ENCODE measurements at regions not wholly inside any gene's neighbourhood (a gene's known extent, or its start where the extent isn't known, plus 50 kb on each side); places are given as distances from the start of the nearest gene placed in this dataset.

- Histone ChIP-seq H3F3A (ENCODE audit: insufficient read depth, low read length) (no peaks in the 10 kb centered on the region), H3K27ac (ENCODE audit: low read length) (no peak overlapping the region), H3K9ac (ENCODE audit: low read length) (no peak overlapping the region), H3K27me3 (replicated peaks; ENCODE audit: insufficient read depth, low read length) (no peaks in the 10 kb centered on the region), H3K9me3 (replicated peaks; ENCODE audit: insufficient read depth, low read length) (no peaks in the 10 kb centered on the region), H3K79me2 (ENCODE audit: low read length) (no peaks in the 10 kb centered on the region), H2AFZ (ENCODE audit: low read length) (no peak overlapping the region), H3K9me2 (replicated peaks; ENCODE audit: insufficient read depth, low read length) (no peaks in the 10 kb centered on the region), H3K4me2 (ENCODE audit: low read depth, low read length) (no peak overlapping the region), H4K20me1 (ENCODE audit: insufficient read depth, low read length) (no peaks in the 10 kb centered on the region), H3K4me1 (ENCODE audit: low read length) (no peaks in the 10 kb centered on the region), H3K4me3 (ENCODE audit: low read length) (no peak overlapping the region), H3K36me3 (replicated peaks; ENCODE audit: insufficient read depth, low read length) (no peaks in the 10 kb centered on the region)
- no peak for DNase-seq
- no peak for TF ChIP-seq EZH2 (optimal IDR thresholded peaks at IDR 0.05; ENCODE audit: low read depth, low read length)
- TF ChIP-seq EZH2phosphoT487 (IDR thresholded peaks at IDR 0.05; ENCODE audit: low read length), result no peak
- no peak for TF ChIP-seq CTCF (IDR thresholded peaks at IDR 0.05; ENCODE audit: low read length)
Measured at GRCh38 chr2:129729011-129729410, 250.5 kb upstream of the RAB6C start.

- DNase-seq, result no peak
- Histone ChIP-seq H3K4me3 (ENCODE audit: low read length) (no peak overlapping the region), H3K9me3 (replicated peaks; ENCODE audit: insufficient read depth, low read length) (no peaks in the 10 kb centered on the region), H4K20me1 (ENCODE audit: insufficient read depth, low read length) (no peaks in the 10 kb centered on the region), H3K36me3 (replicated peaks; ENCODE audit: insufficient read depth, low read length) (no peaks in the 10 kb centered on the region), H3K27me3 (replicated peaks; ENCODE audit: insufficient read depth, low read length) (no peaks in the 10 kb centered on the region), H3K27ac (ENCODE audit: low read length) (no peak overlapping the region), H3F3A (ENCODE audit: insufficient read depth, low read length) (no peaks in the 10 kb centered on the region), H3K9ac (ENCODE audit: low read length) (no peak overlapping the region), H3K9me2 (replicated peaks; ENCODE audit: insufficient read depth, low read length) (no peaks in the 10 kb centered on the region), H3K4me1 (ENCODE audit: low read length) (no peaks in the 10 kb centered on the region), H2AFZ (ENCODE audit: low read length) (no peak overlapping the region), H3K4me2 (ENCODE audit: low read depth, low read length) (no peak overlapping the region), H3K79me2 (ENCODE audit: low read length) (no peaks in the 10 kb centered on the region)
- no peak for TF ChIP-seq EZH2 (optimal IDR thresholded peaks at IDR 0.05; ENCODE audit: low read depth, low read length)
- no peak for TF ChIP-seq EZH2phosphoT487 (IDR thresholded peaks at IDR 0.05; ENCODE audit: low read length)
Measured at GRCh38 chr2:129729646-129730045, 249.8 kb upstream of the RAB6C start.

GRCh38 chr2:129730979-129731378 is 248.5 kb upstream of the RAB6C start:
- no peaks in the 10 kb centered on the region for H3K9me3 ChIP-seq (replicated peaks; ENCODE audit: insufficient read depth, low read length)
- H3K9ac ChIP-seq (ENCODE audit: low read length), result no peak overlapping the region
- H3K9me2 ChIP-seq (replicated peaks; ENCODE audit: insufficient read depth, low read length), result no peaks in the 10 kb centered on the region
- H3K27me3 ChIP-seq (replicated peaks; ENCODE audit: insufficient read depth, low read length), result no peaks in the 10 kb centered on the region
- H3K36me3 ChIP-seq (replicated peaks; ENCODE audit: insufficient read depth, low read length), result no peaks in the 10 kb centered on the region
- no peaks in the 10 kb centered on the region for H4K20me1 ChIP-seq (ENCODE audit: insufficient read depth, low read length)
- no peaks in the 10 kb centered on the region for H3K4me1 ChIP-seq (ENCODE audit: low read length)
- no peaks in the 10 kb centered on the region for H3F3A ChIP-seq (ENCODE audit: insufficient read depth, low read length)
- H3K79me2 ChIP-seq (ENCODE audit: low read length), result no peaks in the 10 kb centered on the region
- TF ChIP-seq EZH2 (optimal IDR thresholded peaks at IDR 0.05; ENCODE audit: low read depth, low read length), result no peak
- no peak for TF ChIP-seq CTCF (IDR thresholded peaks at IDR 0.05; ENCODE audit: low read length)
- TF ChIP-seq EZH2phosphoT487 (IDR thresholded peaks at IDR 0.05; ENCODE audit: low read length), result no peak
- no peak overlapping the region for H2AFZ ChIP-seq (ENCODE audit: low read length)
- no peak overlapping the region for H3K4me2 ChIP-seq (ENCODE audit: low read depth, low read length)
- no peak for DNase-seq
- no peak overlapping the region for H3K4me3 ChIP-seq (ENCODE audit: low read length)
- H3K27ac ChIP-seq (ENCODE audit: low read length), result no peak overlapping the region

GRCh38 chr2:129731907-129732629 is 247.4 kb upstream of the RAB6C start:
- TF ChIP-seq CTCF (IDR thresholded peaks at IDR 0.05; ENCODE audit: low read length) (no peak), EZH2 (optimal IDR thresholded peaks at IDR 0.05; ENCODE audit: low read depth, low read length) (no peak), EZH2phosphoT487 (IDR thresholded peaks at IDR 0.05; ENCODE audit: low read length) (no peak)
- Histone ChIP-seq H3K4me2 (ENCODE audit: low read depth, low read length) (no peak overlapping the region), H2AFZ (ENCODE audit: low read length) (no peak overlapping the region), H3K9me3 (replicated peaks; ENCODE audit: insufficient read depth, low read length) (no peaks in the 10 kb centered on the region), H4K20me1 (ENCODE audit: insufficient read depth, low read length) (no peaks in the 10 kb centered on the region), H3K4me3 (ENCODE audit: low read length) (no peak overlapping the region), H3K9me2 (replicated peaks; ENCODE audit: insufficient read depth, low read length) (no peaks in the 10 kb centered on the region), H3K36me3 (replicated peaks; ENCODE audit: insufficient read depth, low read length) (no peaks in the 10 kb centered on the region), H3K9ac (ENCODE audit: low read length) (no peak overlapping the region), H3K27ac (ENCODE audit: low read length) (no peak overlapping the region), H3K79me2 (ENCODE audit: low read length) (no peaks in the 10 kb centered on the region), H3K27me3 (replicated peaks; ENCODE audit: insufficient read depth, low read length) (no peaks in the 10 kb centered on the region), H3F3A (ENCODE audit: insufficient read depth, low read length) (no peaks in the 10 kb centered on the region), H3K4me1 (ENCODE audit: low read length) (no peaks in the 10 kb centered on the region)
- no peak for DNase-seq
